ENCODE measurements at regions not wholly inside any gene's neighbourhood (a gene's known extent, or its start where the extent isn't known, plus 50 kb on each side); places are given as distances from the start of the nearest gene placed in this dataset.
A peak's percentile ranks its signal among the peaks of the same experiment; 100 is the strongest.

- DNase-seq = no peak
- H3K36me3 ChIP-seq = no peaks in the 10 kb centered on the region
- no peak overlapping the region for H3K4me3 ChIP-seq (ENCODE audit: low read depth, low read length)
- no peaks in the 10 kb centered on the region for H3K27me3 ChIP-seq
- H3K4me1 ChIP-seq = peaks cover 10% of the 10 kb centered on the region
- TF ChIP-seq CTCF (IDR thresholded peaks at IDR 0.05; ENCODE audit: low read depth, low read length) = no peak
- no peaks in the 10 kb centered on the region; the same call in 1 of the 2 replicates for H3K9me3 ChIP-seq
Observed at GRCh38 chr16:64638766-64639165, 483.1 kb downstream of the CDH11 start.

GRCh38 chr16:64629622-64630021 lies 492.2 kb downstream of the CDH11 start:
- peaks cover 2% of the 10 kb centered on the region; the same call in 1 of the 2 replicates for H3K4me1 ChIP-seq
- DNase-seq = no peak
- no peak overlapping the region for H3K4me3 ChIP-seq (ENCODE audit: low read depth, low read length)
- H3K27me3 ChIP-seq = no peaks in the 10 kb centered on the region
- H3K36me3 ChIP-seq = no peaks in the 10 kb centered on the region
- no peak for TF ChIP-seq CTCF (IDR thresholded peaks at IDR 0.05; ENCODE audit: low read depth, low read length)
- H3K9me3 ChIP-seq = no peaks in the 10 kb centered on the region

DNA sequence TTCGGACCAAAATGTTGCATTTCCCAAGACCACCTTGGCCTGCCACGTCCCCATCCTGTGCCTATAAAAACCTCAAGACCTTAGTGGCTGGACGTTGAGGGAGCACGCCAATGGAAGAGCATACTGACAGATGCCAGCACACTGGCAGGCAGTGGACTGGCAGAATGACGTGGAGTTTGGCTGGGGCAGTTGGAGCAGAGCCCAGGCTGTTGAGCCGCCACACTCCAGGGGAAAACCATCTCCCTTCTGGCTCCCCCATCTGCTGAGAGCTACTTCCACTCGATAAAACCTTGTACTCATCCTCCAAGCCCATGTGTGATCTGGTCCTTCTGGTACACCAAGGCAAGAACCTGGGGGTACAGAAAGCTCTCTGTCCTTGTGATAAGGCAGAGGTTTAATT lies 494.1 kb downstream of the CDH11 start:
- no peak for DNase-seq
- no peak for TF ChIP-seq CTCF (IDR thresholded peaks at IDR 0.05; ENCODE audit: low read depth, low read length)

GRCh38 chr16:64627288-64627687 lies 494.6 kb downstream of the CDH11 start:
- Histone ChIP-seq H3K4me3 (ENCODE audit: low read depth, low read length) (no peak overlapping the region), H3K27me3 (no peaks in the 10 kb centered on the region), H3K4me1 (no peaks in the 10 kb centered on the region), H3K36me3 (no peaks in the 10 kb centered on the region), H3K9me3 (no peaks in the 10 kb centered on the region)
- peak; percentile 38 for TF ChIP-seq CTCF (IDR thresholded peaks at IDR 0.05; ENCODE audit: low read depth, low read length)
- peak; percentile 33 for DNase-seq

More for the DNA sequence above, 494.1 kb downstream of the CDH11 start:
- no peaks in the 10 kb centered on the region for H3K9me3 ChIP-seq
- H3K4me1 ChIP-seq = no peaks in the 10 kb centered on the region
- no peak overlapping the region for H3K4me3 ChIP-seq (ENCODE audit: low read depth, low read length)
- H3K36me3 ChIP-seq = no peaks in the 10 kb centered on the region
- no peaks in the 10 kb centered on the region for H3K27me3 ChIP-seq

DNA sequence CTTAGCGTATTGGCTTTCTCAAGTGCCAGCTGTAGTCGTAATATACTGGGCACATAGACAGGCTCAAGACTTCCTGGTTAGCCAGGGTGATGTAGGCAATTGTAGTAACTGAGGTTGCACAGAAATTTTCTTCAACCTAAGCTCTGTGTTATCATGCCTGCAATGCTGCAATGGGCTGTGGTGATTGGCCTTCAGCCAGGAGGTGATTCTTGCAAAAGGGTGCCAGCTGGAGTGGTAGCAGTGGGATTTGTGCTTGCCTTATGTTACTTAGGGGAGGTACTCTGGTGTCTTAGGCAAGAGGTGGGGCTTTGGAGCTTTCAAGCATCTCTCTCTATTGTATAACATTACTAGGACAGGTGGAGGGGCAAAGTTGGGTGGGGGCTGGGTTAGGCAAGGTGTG lies 495.1 kb downstream of the CDH11 start:
- no peak for TF ChIP-seq CTCF (IDR thresholded peaks at IDR 0.05; ENCODE audit: low read depth, low read length)
- Histone ChIP-seq H3K4me3 (ENCODE audit: low read depth, low read length) (no peak overlapping the region), H3K9me3 (no peaks in the 10 kb centered on the region), H3K4me1 (no peaks in the 10 kb centered on the region), H3K27me3 (no peaks in the 10 kb centered on the region), H3K36me3 (no peaks in the 10 kb centered on the region)
- peak; percentile 23 for DNase-seq

DNA sequence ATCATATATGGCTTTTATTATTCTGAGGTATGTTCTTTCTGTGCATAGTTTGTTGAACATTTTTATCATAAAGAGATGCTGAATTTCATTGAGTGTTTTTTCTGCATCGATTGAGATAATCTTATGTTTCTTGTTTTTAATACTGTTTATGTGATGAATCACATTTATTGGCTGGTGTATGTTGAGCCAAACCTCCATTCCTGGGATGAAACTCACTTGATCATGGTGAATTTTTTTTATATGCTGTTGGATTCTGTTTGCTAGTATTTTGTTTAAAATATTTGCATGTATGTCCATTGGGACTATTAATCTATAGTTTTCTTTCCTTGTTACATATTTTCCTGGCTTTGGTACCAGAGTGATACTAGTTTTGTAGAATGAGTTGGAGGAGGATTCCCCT lies 500.2 kb downstream of the CDH11 start:
- no peak for DNase-seq
- Histone ChIP-seq H3K4me1 (peaks cover 5% of the 10 kb centered on the region; the same call in 1 of the 2 replicates), H3K4me3 (ENCODE audit: low read depth, low read length) (no peak overlapping the region), H3K36me3 (no peaks in the 10 kb centered on the region), H3K9me3 (no peaks in the 10 kb centered on the region), H3K27me3 (no peaks in the 10 kb centered on the region)
- TF ChIP-seq CTCF (IDR thresholded peaks at IDR 0.05; ENCODE audit: low read depth, low read length) = no peak
